C4-2B (cell line): ENCODE measurements at regions not wholly inside any gene's neighbourhood (a gene's known extent, or its start where the extent isn't known, plus 50 kb on each side); places are given as distances from the start of the nearest gene placed in this dataset.

ENCODE experiments used
- H3K27ac ChIP-seq: fragments of 450-650 bp; 2 replicates; pipeline ENCODE4 v1.5.1; 2017
- CTCF ChIP-seq: fragments of 450-650 bp; conservative IDR thresholded peaks from 2 replicates; pipeline ENCODE4 v1.5.1; 2017; ENCODE audit warnings: mild to moderate bottlenecking
- ZFX ChIP-seq: fragments of 450-650 bp; IDR thresholded peaks from 2 replicates; pipeline ENCODE4 v1.6.1; 2017

- no peak overlapping the region for H3K27ac ChIP-seq
- TF ChIP-seq ZFX, result no peak
- no peak for TF ChIP-seq CTCF
These were observed 111.0 kb upstream of the NFIA start for GRCh38 chr1:60971330-60971729.

DNA sequence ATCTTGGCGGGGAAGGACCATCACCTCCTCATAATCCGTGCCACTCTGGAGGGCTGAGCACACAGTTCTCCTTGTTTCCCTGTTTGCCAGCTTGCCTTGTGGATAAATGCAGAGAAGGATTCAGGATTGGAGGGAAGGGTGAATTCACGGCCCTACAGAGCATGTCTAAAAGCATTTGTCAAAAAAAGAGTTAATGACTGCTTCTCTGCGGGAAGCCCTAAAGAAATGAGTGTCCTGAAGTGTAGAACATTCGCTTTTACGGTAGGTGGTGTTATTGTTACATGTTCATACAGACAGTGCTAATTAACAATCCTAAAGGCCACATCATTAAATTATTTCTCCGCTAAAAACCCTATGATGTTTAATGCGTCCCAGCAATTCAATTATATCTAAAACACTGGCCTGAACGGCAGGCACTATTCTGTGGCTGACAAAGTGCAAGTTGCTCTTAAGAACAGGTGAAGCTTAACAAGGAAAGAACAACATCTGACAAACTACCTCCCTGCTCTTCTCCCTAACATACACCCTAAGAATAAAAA lies 112.3 kb upstream of the NFIA start:
- TF ChIP-seq CTCF (peak; percentile 71), ZFX (no peak)

GRCh38 chr1:60965280-60965854 lies 117.0 kb upstream of the NFIA start:
- TF ChIP-seq CTCF, result no peak
- TF ChIP-seq ZFX, result no peak
- H3K27ac ChIP-seq, result no peak overlapping the region

More for the DNA sequence above, 112.3 kb upstream of the NFIA start:
- H3K27ac ChIP-seq, result no peak overlapping the region

GRCh38 chr1:60963167-60963940 lies 119.0 kb upstream of the NFIA start:
- H3K27ac ChIP-seq, result no peak overlapping the region
- TF ChIP-seq ZFX (no peak), CTCF (no peak)

DNA sequence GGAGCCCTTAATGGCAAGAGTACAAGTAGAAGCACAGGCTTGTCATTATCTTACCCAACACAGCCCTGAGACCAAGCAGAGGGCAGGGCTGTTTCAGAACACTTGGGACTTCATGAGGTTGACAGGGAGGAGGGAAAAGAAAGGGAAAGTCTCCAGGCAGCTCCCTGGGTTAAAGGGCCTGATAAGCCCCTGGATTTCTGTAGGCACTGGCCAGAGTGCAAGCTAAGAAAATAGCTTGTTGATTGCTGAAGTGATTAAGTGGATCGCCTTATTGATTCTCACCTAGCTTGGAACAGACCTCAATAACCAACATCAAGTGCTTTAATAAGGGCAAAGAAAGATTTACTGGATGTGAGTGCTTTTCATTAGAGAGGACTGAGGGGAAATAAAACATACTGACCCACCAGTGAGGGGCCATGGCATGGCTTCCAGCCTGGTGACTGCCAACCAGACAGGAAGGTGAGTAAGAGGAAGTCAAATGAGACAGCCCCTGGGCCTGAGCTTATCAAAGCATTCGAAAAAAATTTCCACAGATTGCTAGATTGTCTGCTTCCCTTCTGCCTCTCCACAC lies 121.4 kb upstream of the NFIA start:
- no peak overlapping the region for H3K27ac ChIP-seq
- no peak for TF ChIP-seq CTCF
- TF ChIP-seq ZFX, result no peak

GRCh38 chr1:60959701-60960100 lies 122.7 kb upstream of the NFIA start:
- no peak for TF ChIP-seq ZFX
- no peak for TF ChIP-seq CTCF
- H3K27ac ChIP-seq, result no peak overlapping the region

- no peak overlapping the region for H3K27ac ChIP-seq
- no peak for TF ChIP-seq CTCF
- TF ChIP-seq ZFX, result no peak
These were observed 124.4 kb upstream of the NFIA start for GRCh38 chr1:60958001-60958400.
